SK-N-SH treated with all-trans-retinoic acid at 6 μM for 48 hours (cell line): ENCODE measurements at regions not wholly inside any gene's neighbourhood (a gene's known extent, or its start where the extent isn't known, plus 50 kb on each side); places are given as distances from the start of the nearest gene placed in this dataset.

ENCODE experiments used
- ATAC-seq: fragments of 200-7000 bp; cut with Tn5 transposase; 3 replicates; pipeline ENCODE4 v1.9.1; 2020; ENCODE audit warnings: mild to moderate bottlenecking, moderate library complexity
- ARNTL ChIP-seq: fragments of 450-650 bp; formaldehyde crosslinking; IDR thresholded peaks from 2 replicates; pipeline ENCODE4 v1.5.0; 2020; ENCODE audit warnings: low read depth, mild to moderate bottlenecking, moderate library complexity, borderline replicate concordance
- BACH2 ChIP-seq: fragments of 250-450 bp; sonication (Bioruptor Pico); IDR thresholded peaks from 2 replicates; pipeline ENCODE4 v1.9.0; 2021; ENCODE audit warnings: mild to moderate bottlenecking, borderline replicate concordance
- CSDC2 ChIP-seq: fragments of 250-450 bp; sonication (Bioruptor Pico); IDR thresholded peaks from 2 replicates; pipeline ENCODE4 v1.5.0; 2020; ENCODE audit warnings: mild to moderate bottlenecking, moderate library complexity
- ESRRG ChIP-seq: fragments of 250-450 bp; sonication (Bioruptor Pico); IDR thresholded peaks from 2 replicates; pipeline ENCODE4 v1.6.1; 2021; ENCODE audit warnings: mild to moderate bottlenecking
- GLIS3 ChIP-seq: fragments of 250-450 bp; sonication (Bioruptor Pico); IDR thresholded peaks from 2 replicates; pipeline ENCODE4 v1.5.0; 2020; ENCODE audit warnings: mild to moderate bottlenecking, moderate library complexity
- ISL1 ChIP-seq: fragments of 250-450 bp; sonication (Bioruptor Pico); IDR thresholded peaks from 2 replicates; pipeline ENCODE4 v2.1.2; 2022; ENCODE audit warnings: mild to moderate bottlenecking, moderate library complexity
- OSR1 ChIP-seq: fragments of 250-450 bp; sonication (Bioruptor Pico); IDR thresholded peaks from 2 replicates; pipeline ENCODE4 v1.8.0; 2022; ENCODE audit warnings: moderate library complexity, mild to moderate bottlenecking, inconsistent platforms
- PPARA ChIP-seq: fragments of 250-450 bp; sonication (Bioruptor Pico); IDR thresholded peaks from 2 replicates; pipeline ENCODE4 v1.5.0; 2020; ENCODE audit warnings: mild to moderate bottlenecking, borderline replicate concordance
- RARB ChIP-seq: fragments of 250-450 bp; sonication (Bioruptor Pico); IDR thresholded peaks from 2 replicates; pipeline ENCODE4 v1.8.0; 2021; ENCODE audit warnings: mild to moderate bottlenecking, moderate library complexity
- SNAI2 ChIP-seq: fragments of 250-450 bp; sonication (Bioruptor Pico); IDR thresholded peaks from 2 replicates; pipeline ENCODE4 v1.5.0; 2020; ENCODE audit warnings: mild to moderate bottlenecking, moderate library complexity
- TCF4 ChIP-seq: fragments of 250-450 bp; sonication (Bioruptor Pico); IDR thresholded peaks from 2 replicates; pipeline ENCODE4 v1.8.0; 2021; ENCODE audit warnings: mild to moderate bottlenecking, moderate library complexity, borderline replicate concordance
- ZC3H10 ChIP-seq: fragments of 250-450 bp; sonication (Bioruptor Pico); IDR thresholded peaks from 2 replicates; pipeline ENCODE4 v1.5.1; 2021; ENCODE audit warnings: mild to moderate bottlenecking, moderate library complexity
- ZFP30 ChIP-seq: fragments of 450-650 bp; formaldehyde crosslinking; IDR thresholded peaks from 2 replicates; pipeline ENCODE4 v1.5.0; 2022; ENCODE audit warnings: mild to moderate bottlenecking, moderate library complexity
- ZNF565 ChIP-seq: fragments of 450-650 bp; formaldehyde crosslinking; conservative IDR thresholded peaks from 2 replicates; pipeline ENCODE4 v1.5.0; 2020; ENCODE audit warnings: low read depth, mild to moderate bottlenecking, moderate library complexity
- ZNF8 ChIP-seq: fragments of 450-650 bp; formaldehyde crosslinking; IDR thresholded peaks from 2 replicates; pipeline ENCODE4 v1.5.0; 2020; ENCODE audit warnings: mild to moderate bottlenecking, moderate library complexity
- TF ChIP-seq, protein P1 (sequence below): fragments of 250-450 bp; sonication (Bioruptor Pico); IDR thresholded peaks from 2 replicates; pipeline ENCODE4 v1.8.0; 2021; ENCODE audit warnings: low read depth, mild to moderate bottlenecking, moderate library complexity, borderline replicate concordance
- TF ChIP-seq, protein P2 (sequence below): fragments of 250-450 bp; sonication (Bioruptor Pico); IDR thresholded peaks from 2 replicates; pipeline ENCODE4 v1.5.1; 2020; ENCODE audit warnings: low read depth, mild to moderate bottlenecking, moderate library complexity
- TF ChIP-seq, protein P3 (sequence below): fragments of 250-450 bp; sonication (Bioruptor Pico); IDR thresholded peaks from 2 replicates; pipeline ENCODE4 v1.8.0; 2020; ENCODE audit warnings: mild to moderate bottlenecking, moderate library complexity, borderline replicate concordance
- TF ChIP-seq, protein P4 (sequence below): fragments of 250-450 bp; sonication (Bioruptor Pico); IDR thresholded peaks from 2 replicates; pipeline ENCODE4 v1.5.1; 2021; ENCODE audit warnings: mild to moderate bottlenecking, moderate library complexity
- TF ChIP-seq, protein P5 (sequence below): fragments of 250-450 bp; sonication (Bioruptor Pico); IDR thresholded peaks from 2 replicates; pipeline ENCODE4 v1.5.0; 2020; ENCODE audit warnings: mild to moderate bottlenecking, moderate library complexity

DNA sequence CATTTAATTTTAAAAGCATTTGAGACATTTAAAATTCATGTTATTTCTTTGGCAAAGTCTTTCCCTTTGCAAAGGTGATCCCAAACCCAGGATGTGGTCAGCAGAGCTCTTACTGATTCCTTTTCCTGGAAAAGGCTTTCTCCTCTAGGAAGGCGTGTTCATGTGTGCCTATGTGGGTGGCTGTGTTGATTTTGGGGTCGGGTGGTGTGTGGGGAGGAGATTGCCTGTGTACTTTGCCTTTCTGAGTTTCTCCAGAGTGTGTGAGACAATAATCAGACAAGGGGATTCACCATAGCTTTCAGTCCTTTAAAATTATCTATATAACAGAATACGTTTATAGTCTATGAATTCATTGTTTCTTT lies 173.2 kb downstream of the SOCS6 start:
- ATAC-seq, result no peak
- no peak for TF ChIP-seq ZNF8 (CRISPR knock-in tag)

DNA sequence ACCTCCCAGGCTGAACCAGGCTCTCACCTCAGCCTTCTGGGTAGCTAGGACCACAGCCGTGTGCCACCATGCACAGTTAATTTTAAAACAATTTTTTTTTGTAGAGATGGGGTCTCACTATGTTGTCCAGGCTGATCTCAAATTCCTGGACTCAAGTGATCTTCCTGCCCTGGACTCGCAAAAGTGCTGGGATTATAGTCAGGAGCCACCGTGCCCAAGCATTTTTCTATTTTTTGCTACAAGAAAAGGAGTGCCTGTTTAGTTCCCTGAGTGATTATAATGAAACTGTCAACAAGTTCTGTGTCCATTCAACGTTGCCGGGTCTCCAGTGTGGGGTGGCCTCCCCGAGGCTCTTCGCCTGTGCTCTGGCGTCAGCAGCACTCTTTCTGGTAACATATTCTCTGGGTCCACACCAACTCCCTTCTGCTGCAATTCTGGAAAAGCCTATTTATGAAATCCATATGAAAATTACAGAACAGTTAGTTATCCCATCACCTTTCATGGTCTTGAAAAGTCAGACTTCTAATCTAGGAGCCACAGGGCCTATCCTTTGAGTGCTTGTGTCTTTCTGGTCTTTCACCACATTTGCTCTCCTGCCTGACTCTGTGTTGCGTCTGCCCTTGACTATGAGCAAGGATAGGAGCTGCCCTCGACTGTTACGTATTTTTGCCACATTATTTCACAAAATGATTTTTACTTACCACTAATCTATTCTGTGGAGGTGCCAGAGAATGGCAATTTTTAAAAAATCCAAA lies 172.7 kb downstream of the SOCS6 start:
- TF ChIP-seq, protein P1, sequence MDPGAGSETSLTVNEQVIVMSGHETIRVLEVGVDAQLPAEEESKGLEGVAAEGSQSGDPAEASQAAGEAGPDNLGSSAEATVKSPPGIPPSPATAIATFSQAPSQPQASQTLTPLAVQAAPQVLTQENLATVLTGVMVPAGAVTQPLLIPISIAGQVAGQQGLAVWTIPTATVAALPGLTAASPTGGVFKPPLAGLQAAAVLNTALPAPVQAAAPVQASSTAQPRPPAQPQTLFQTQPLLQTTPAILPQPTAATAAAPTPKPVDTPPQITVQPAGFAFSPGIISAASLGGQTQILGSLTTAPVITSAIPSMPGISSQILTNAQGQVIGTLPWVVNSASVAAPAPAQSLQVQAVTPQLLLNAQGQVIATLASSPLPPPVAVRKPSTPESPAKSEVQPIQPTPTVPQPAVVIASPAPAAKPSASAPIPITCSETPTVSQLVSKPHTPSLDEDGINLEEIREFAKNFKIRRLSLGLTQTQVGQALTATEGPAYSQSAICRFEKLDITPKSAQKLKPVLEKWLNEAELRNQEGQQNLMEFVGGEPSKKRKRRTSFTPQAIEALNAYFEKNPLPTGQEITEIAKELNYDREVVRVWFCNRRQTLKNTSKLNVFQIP (CRISPR knock-in tag), result no peak
- TF ChIP-seq, protein P2, sequence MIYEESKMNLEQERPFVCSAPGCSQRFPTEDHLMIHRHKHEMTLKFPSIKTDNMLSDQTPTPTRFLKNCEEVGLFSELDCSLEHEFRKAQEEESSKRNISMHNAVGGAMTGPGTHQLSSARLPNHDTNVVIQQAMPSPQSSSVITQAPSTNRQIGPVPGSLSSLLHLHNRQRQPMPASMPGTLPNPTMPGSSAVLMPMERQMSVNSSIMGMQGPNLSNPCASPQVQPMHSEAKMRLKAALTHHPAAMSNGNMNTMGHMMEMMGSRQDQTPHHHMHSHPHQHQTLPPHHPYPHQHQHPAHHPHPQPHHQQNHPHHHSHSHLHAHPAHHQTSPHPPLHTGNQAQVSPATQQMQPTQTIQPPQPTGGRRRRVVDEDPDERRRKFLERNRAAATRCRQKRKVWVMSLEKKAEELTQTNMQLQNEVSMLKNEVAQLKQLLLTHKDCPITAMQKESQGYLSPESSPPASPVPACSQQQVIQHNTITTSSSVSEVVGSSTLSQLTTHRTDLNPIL (CRISPR knock-in tag), result no peak
- TF ChIP-seq TCF4 (no peak), ARNTL (no peak), BACH2 (CRISPR knock-in tag) (no peak), OSR1 (CRISPR knock-in tag) (no peak), ZC3H10 (no peak), CSDC2 (CRISPR knock-in tag) (no peak)
- TF ChIP-seq, protein P3, sequence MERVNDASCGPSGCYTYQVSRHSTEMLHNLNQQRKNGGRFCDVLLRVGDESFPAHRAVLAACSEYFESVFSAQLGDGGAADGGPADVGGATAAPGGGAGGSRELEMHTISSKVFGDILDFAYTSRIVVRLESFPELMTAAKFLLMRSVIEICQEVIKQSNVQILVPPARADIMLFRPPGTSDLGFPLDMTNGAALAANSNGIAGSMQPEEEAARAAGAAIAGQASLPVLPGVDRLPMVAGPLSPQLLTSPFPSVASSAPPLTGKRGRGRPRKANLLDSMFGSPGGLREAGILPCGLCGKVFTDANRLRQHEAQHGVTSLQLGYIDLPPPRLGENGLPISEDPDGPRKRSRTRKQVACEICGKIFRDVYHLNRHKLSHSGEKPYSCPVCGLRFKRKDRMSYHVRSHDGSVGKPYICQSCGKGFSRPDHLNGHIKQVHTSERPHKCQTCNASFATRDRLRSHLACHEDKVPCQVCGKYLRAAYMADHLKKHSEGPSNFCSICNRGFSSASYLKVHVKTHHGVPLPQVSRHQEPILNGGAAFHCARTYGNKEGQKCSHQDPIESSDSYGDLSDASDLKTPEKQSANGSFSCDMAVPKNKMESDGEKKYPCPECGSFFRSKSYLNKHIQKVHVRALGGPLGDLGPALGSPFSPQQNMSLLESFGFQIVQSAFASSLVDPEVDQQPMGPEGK, result no peak
- TF ChIP-seq, protein P4, sequence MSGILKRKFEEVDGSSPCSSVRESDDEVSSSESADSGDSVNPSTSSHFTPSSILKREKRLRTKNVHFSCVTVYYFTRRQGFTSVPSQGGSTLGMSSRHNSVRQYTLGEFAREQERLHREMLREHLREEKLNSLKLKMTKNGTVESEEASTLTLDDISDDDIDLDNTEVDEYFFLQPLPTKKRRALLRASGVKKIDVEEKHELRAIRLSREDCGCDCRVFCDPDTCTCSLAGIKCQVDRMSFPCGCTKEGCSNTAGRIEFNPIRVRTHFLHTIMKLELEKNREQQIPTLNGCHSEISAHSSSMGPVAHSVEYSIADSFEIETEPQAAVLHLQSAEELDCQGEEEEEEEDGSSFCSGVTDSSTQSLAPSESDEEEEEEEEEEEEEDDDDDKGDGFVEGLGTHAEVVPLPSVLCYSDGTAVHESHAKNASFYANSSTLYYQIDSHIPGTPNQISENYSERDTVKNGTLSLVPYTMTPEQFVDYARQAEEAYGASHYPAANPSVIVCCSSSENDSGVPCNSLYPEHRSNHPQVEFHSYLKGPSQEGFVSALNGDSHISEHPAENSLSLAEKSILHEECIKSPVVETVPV (CRISPR knock-in tag), result no peak
- no peak; the same call in 2 of the 3 replicates for ATAC-seq

DNA sequence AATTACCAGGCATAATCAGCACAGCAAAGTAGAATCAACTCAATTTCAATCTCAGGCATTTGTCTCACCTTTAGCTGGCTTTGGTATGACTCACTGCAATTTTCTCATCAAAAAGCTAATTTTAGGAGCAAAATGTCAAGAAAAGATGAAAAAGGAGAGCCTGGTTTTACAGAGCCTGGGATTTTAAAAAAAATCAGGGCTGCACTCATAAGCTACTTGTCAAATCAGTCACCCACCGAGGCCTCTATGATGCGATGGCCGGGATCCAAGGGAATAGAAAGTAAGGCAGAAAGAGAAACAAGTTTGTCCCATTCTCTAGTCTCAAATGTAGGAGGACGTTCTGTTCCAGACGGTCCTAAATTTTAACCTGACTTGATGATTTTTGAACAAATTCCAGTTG lies 170.9 kb downstream of the SOCS6 start:
- no peak for TF ChIP-seq ZC3H10
- TF ChIP-seq, protein P4 (CRISPR knock-in tag), result no peak
- no peak for TF ChIP-seq CSDC2 (CRISPR knock-in tag)
- no peak for TF ChIP-seq SNAI2
- no peak for TF ChIP-seq PPARA
- no peak for TF ChIP-seq ZFP30 (CRISPR knock-in tag)
- TF ChIP-seq ZNF8 (CRISPR knock-in tag), result no peak
- no peak for ATAC-seq

DNA sequence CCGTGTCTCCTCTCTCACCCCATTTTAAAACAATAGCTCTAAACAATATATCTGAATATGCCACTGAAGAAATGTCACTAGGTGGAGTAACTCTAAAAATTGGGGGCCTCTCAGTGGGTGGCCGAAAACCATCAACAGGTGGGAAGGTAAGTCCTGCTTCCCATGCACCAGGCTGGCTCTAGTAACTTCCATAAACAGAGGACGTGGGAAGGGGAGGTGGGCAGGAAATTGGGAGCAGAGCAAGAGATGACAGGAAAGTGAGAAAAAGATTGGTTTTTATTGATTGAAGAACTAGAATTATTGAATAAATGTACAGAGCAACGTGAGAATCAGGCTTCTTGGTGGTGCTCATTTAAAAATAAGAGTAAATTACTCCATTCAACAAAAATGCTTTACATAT lies 170.4 kb downstream of the SOCS6 start:
- no peak for ATAC-seq
- TF ChIP-seq ESRRG (CRISPR knock-in tag) (no peak), GLIS3 (CRISPR knock-in tag) (no peak), ZNF565 (CRISPR knock-in tag) (no peak), ARNTL (no peak)

DNA sequence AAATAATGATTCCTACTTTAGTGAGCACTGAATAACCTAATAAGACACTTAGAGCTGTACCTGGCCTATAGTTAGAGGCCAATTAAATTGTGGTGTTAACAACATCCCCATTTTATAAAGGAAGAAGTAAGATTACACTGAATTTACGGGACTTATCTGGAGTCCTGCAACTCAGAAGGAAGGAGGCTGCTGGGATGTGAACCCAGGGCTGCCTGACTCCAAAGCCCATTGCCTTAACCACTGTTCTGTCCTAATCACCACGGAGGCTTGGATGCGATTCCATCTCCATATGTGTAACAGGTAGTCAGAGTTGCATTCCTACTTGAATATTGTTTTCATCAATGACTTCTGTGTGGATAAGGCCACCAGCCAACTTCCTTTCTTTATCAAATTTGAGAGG lies 168.9 kb downstream of the SOCS6 start:
- no peak for ATAC-seq
- no peak for TF ChIP-seq BACH2 (CRISPR knock-in tag)
- TF ChIP-seq, protein P3, result no peak
- TF ChIP-seq ISL1 (CRISPR knock-in tag), result no peak
- TF ChIP-seq, protein P5, sequence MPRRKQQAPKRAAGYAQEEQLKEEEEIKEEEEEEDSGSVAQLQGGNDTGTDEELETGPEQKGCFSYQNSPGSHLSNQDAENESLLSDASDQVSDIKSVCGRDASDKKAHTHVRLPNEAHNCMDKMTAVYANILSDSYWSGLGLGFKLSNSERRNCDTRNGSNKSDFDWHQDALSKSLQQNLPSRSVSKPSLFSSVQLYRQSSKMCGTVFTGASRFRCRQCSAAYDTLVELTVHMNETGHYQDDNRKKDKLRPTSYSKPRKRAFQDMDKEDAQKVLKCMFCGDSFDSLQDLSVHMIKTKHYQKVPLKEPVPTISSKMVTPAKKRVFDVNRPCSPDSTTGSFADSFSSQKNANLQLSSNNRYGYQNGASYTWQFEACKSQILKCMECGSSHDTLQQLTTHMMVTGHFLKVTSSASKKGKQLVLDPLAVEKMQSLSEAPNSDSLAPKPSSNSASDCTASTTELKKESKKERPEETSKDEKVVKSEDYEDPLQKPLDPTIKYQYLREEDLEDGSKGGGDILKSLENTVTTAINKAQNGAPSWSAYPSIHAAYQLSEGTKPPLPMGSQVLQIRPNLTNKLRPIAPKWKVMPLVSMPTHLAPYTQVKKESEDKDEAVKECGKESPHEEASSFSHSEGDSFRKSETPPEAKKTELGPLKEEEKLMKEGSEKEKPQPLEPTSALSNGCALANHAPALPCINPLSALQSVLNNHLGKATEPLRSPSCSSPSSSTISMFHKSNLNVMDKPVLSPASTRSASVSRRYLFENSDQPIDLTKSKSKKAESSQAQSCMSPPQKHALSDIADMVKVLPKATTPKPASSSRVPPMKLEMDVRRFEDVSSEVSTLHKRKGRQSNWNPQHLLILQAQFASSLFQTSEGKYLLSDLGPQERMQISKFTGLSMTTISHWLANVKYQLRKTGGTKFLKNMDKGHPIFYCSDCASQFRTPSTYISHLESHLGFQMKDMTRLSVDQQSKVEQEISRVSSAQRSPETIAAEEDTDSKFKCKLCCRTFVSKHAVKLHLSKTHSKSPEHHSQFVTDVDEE (CRISPR knock-in tag), result no peak
- TF ChIP-seq ZFP30 (CRISPR knock-in tag), result no peak
- no peak for TF ChIP-seq SNAI2
- TF ChIP-seq ZNF565 (CRISPR knock-in tag), result no peak
- TF ChIP-seq RARB, result no peak
- no peak for TF ChIP-seq ZC3H10
- no peak for TF ChIP-seq TCF4
- no peak for TF ChIP-seq OSR1 (CRISPR knock-in tag)
